Endothelial cell of umbilical vein (primary cell): ENCODE measurements at regions not wholly inside any gene's neighbourhood (a gene's known extent, or its start where the extent isn't known, plus 50 kb on each side); places are given as distances from the start of the nearest gene placed in this dataset.
"Not testable (repeated sequence)": the region's sequence is repeated elsewhere in the genome, so short reads cannot be mapped to it uniquely, and the experiment has no call there.

Experiments
- BruUV-seq: library from RNA; stranded (reverse); fragments of 400-500 nt; replicated peaks from 2 replicates; lab custom pipeline; 2021; lab: Mats Ljungman, UMichigan
- CTCF ChIA-PET: fragments of 300-600, 350-600 bp; sonication (Branson Sonifier 250); formaldehyde crosslinking; loops from one replicate; lab custom pipeline; 2021; ENCODE audit warnings: antibody characterized with exemption, inconsistent platforms; lab: Charles Lee
- POLR2A ChIA-PET: fragments of 300-600, 350-600 bp; sonication (Branson Sonifier 250); formaldehyde crosslinking; loops from one replicate; lab custom pipeline; 2021; ENCODE audit warnings: antibody characterized with exemption, inconsistent platforms; lab: Charles Lee
- DNase-seq: peaks from one replicate; pipeline ENCODE4 v3.0.0-alpha.2; 2011; ENCODE audit warnings: low read depth, low spot score
- FAIRE-seq: peaks from 2 replicates; lab custom pipeline; 2011; peaks lifted over from hg19 to GRCh38; lab: Jason Lieb, UNC
- H2AFZ ChIP-seq: 2 replicates; pipeline ENCODE4 v1.6.0; 2012; ENCODE audit warnings: low read depth, low read length, control low read depth, inconsistent platforms
- H3K27ac ChIP-seq: 2 replicates; pipeline ENCODE4 v1.5.1; 2011; ENCODE audit warnings: low read depth, mild to moderate bottlenecking, control low read depth, low read length, moderate library complexity; ENCODE audit not compliant: insufficient read depth
- H3K27me3 ChIP-seq, 2 experiments: 2 replicates each; pipeline versions ENCODE4 v1.6.0 to v1.6.1; 2011; ENCODE audit warnings: low read length in 2 of 2, mixed read lengths in 1 of 2; ENCODE audit not compliant: control insufficient read depth in 2 of 2, insufficient read depth in 2 of 2
- H3K36me3 ChIP-seq, 2 experiments: 2 replicates in 1 of 2; 3 replicates in 1 of 2; pipeline ENCODE4 v1.5.1; 2011; ENCODE audit warnings: low read length in 2 of 2, mild to moderate bottlenecking in 1 of 2, moderate library complexity in 1 of 2; ENCODE audit not compliant: control insufficient read depth in 2 of 2, insufficient read depth in 2 of 2; ENCODE audit errors: extremely low read depth in 1 of 2
- H3K4me1 ChIP-seq: 3 replicates; pipeline ENCODE4 v1.5.1; 2011; ENCODE audit warnings: mild to moderate bottlenecking, low read length; ENCODE audit not compliant: control insufficient read depth, insufficient read depth; ENCODE audit errors: extremely low read depth
- H3K4me2 ChIP-seq: 2 replicates; pipeline ENCODE4 v1.6.1; 2011; ENCODE audit warnings: low read length, control low read depth, mixed read lengths; ENCODE audit not compliant: insufficient read depth
- H3K4me3 ChIP-seq, 3 experiments: fragments of 200-600 bp in 1 of 3; sonication (generic), shearing (Covaris generic) in 1 of 3; replicated peaks in 1 of 3; 2 replicates each; pipeline ENCODE4 v1.5.1; 2011 to 2016; ENCODE audit warnings: control low read depth in 3 of 3, low read length in 3 of 3, mild to moderate bottlenecking in 2 of 3, inconsistent platforms in 1 of 3, low read depth in 1 of 3, moderate library complexity in 1 of 3; ENCODE audit not compliant: insufficient read depth in 1 of 3
- H3K79me2 ChIP-seq: 2 replicates; pipeline ENCODE4 v1.6.0; 2012; ENCODE audit warnings: low read length, inconsistent platforms; ENCODE audit not compliant: control insufficient read depth, insufficient read depth
- H3K9ac ChIP-seq: replicated peaks from 2 replicates; pipeline ENCODE3; 2011; ENCODE audit warnings: low read length, control low read depth; ENCODE audit not compliant: insufficient read depth; ENCODE audit errors: extremely low read depth
- H3K9me1 ChIP-seq: replicated peaks from 3 replicates; pipeline ENCODE4 v1.6.0; 2011; ENCODE audit warnings: mild to moderate bottlenecking, low read length; ENCODE audit not compliant: control insufficient read depth, insufficient read depth; ENCODE audit errors: extremely low read depth
- H3K9me3 ChIP-seq: replicated peaks from 2 replicates; pipeline ENCODE4 v1.5.1; 2012; ENCODE audit warnings: low read length, inconsistent platforms; ENCODE audit not compliant: control insufficient read depth, insufficient read depth
- H4K20me1 ChIP-seq: replicated peaks from 2 replicates; pipeline ENCODE3; 2011; ENCODE audit warnings: mild to moderate bottlenecking, low read length; ENCODE audit not compliant: control insufficient read depth, insufficient read depth; ENCODE audit errors: extremely low read depth
- CTCF ChIP-seq, 2 donors: IDR thresholded peaks; 1 replicate in 1 of 2; 2 replicates in 1 of 2; pipeline ENCODE4 v1.5.1; 2011; ENCODE audit warnings: low read length in 2 of 2, mild to moderate bottlenecking in 2 of 2, moderate library complexity in 2 of 2, control low read depth in 1 of 2, inconsistent platforms in 1 of 2, low read depth in 1 of 2; ENCODE audit not compliant: insufficient read depth in 1 of 2; ENCODE audit errors: extremely low read depth in 1 of 2
- EZH2 ChIP-seq: IDR thresholded peaks from 2 replicates; pipeline ENCODE4 v1.6.1; 2012; ENCODE audit warnings: borderline replicate concordance, low read depth, mild to moderate bottlenecking, moderate library complexity, low read length, inconsistent platforms; ENCODE audit not compliant: severe bottlenecking
- FOS ChIP-seq: IDR thresholded peaks from 2 replicates; pipeline ENCODE4 v1.6.1; 2011; ENCODE audit warnings: mild to moderate bottlenecking, low read length, moderate library complexity, borderline replicate concordance; ENCODE audit not compliant: insufficient read depth
- GATA2 ChIP-seq: IDR thresholded peaks from 2 replicates; pipeline ENCODE4 v1.7.0; 2011; ENCODE audit warnings: low read depth, mild to moderate bottlenecking, moderate library complexity, mixed read lengths, low read length; ENCODE audit not compliant: insufficient read length, insufficient read depth
- JUN ChIP-seq: IDR thresholded peaks from 2 replicates; pipeline ENCODE4 v1.6.1; 2011; ENCODE audit warnings: borderline replicate concordance, low read depth; ENCODE audit not compliant: insufficient read length, insufficient read depth
- MAX ChIP-seq: IDR thresholded peaks from 2 replicates; pipeline ENCODE4 v1.6.1; 2011; ENCODE audit not compliant: insufficient read depth, insufficient read length
- MYC ChIP-seq: IDR thresholded peaks from one replicate; pipeline ENCODE4 v1.6.1; 2011; ENCODE audit warnings: mild to moderate bottlenecking, low read depth, low read length
- POLR2A ChIP-seq: IDR thresholded peaks from 2 replicates; pipeline ENCODE4 v1.6.1; 2012; ENCODE audit warnings: low read depth, mild to moderate bottlenecking, control low read depth, low read length
- POLR2AphosphoS5 ChIP-seq: IDR thresholded peaks from 2 replicates; pipeline ENCODE4 v1.6.1; 2012; ENCODE audit warnings: low read depth, mild to moderate bottlenecking, control low read depth, low read length, moderate library complexity; ENCODE audit not compliant: insufficient read depth
- dilution Hi-C: fragments of 300-500 bp; cut with MboI; formaldehyde crosslinking; loops from one replicate; pipeline ENCODE4 v1.15.0; 2019; ENCODE audit warnings: low sequenced_read_pairs; ENCODE audit not compliant: extremely low pct_ligation_motif_present
- intact Hi-C: fragments of 100-400 bp; cut with micrococcal nuclease; formaldehyde crosslinking; loops from one replicate; pipeline ENCODE4 v1.10.0; 2022

GRCh38 chr20:19921284-19921793, 95.8 kb upstream of the NAA20 start:
- no peak overlapping the region for H3K9ac ChIP-seq
- peaks cover 2% of the 10 kb centered on the region in 2 experiments for H3K36me3 ChIP-seq
- ChIA-PET CTCF (no interaction called here), POLR2A (no interaction called here)
- FAIRE-seq (no peak), DNase-seq (no peak)
- no peak for TF ChIP-seq POLR2AphosphoS5
- no peak for TF ChIP-seq MYC
- no peak for TF ChIP-seq POLR2A
- TF ChIP-seq FOS: no peak
- no peak for TF ChIP-seq JUN
- TF ChIP-seq MAX: no peak
- TF ChIP-seq CTCF (IDR thresholded peaks at IDR 0.05; ENCODE audit: extremely low read depth in 1 of 2, insufficient read depth in 1 of 2, low read depth in 1 of 2, low read length in 2 of 2): no peak
- no peak for TF ChIP-seq EZH2
- no peak for TF ChIP-seq GATA2
- BruUV-seq: no TSS peak
- peaks cover 10% of the 10 kb centered on the region for H3K79me2 ChIP-seq
- no peaks in the 10 kb centered on the region for H3K9me3 ChIP-seq
- no peaks in the 10 kb centered on the region for H3K27me3 ChIP-seq
- dilution Hi-C loops (no loop called here), intact Hi-C loops (no loop called here)
- no peaks in the 10 kb centered on the region for H3K9me1 ChIP-seq
- H3K4me3 ChIP-seq: no peak overlapping the region
- H4K20me1 ChIP-seq: no peaks in the 10 kb centered on the region
- no peak overlapping the region for H3K27ac ChIP-seq
- no peak overlapping the region for H3K4me2 ChIP-seq
- no peak overlapping the region for H2AFZ ChIP-seq
- H3K4me1 ChIP-seq: peaks cover 3% of the 10 kb centered on the region

GRCh38 chr20:19921829-19922228, 95.3 kb upstream of the NAA20 start:
- H3K4me2 ChIP-seq, H3K9me1 ChIP-seq, H3K9me3 ChIP-seq, H3K79me2 ChIP-seq, POLR2A ChIA-PET, H3K4me3 ChIP-seq, H3K27ac ChIP-seq, H3K36me3 ChIP-seq, H3K27me3 ChIP-seq, H4K20me1 ChIP-seq, BruUV-seq, H2AFZ ChIP-seq, DNase-seq, H3K4me1 ChIP-seq, H3K9ac ChIP-seq, intact Hi-C loops, CTCF ChIA-PET, dilution Hi-C loops, FAIRE-seq: not testable (repeated sequence)
